KMS-11 (cell line): ENCODE measurements at regions not wholly inside any gene's neighbourhood (a gene's known extent, or its start where the extent isn't known, plus 50 kb on each side); places are given as distances from the start of the nearest gene placed in this dataset.

Experiments
- H2AFZ ChIP-seq: fragments of 200-600 bp; sonication (generic); 2 replicates; pipeline ENCODE4 v1.6.1; 2016; ENCODE audit warnings: antibody characterized with exemption, mixed run types, low read depth
- H3K27ac ChIP-seq: fragments of 200-600 bp; sonication (generic); 2 replicates; pipeline ENCODE4 v1.6.1; 2016; ENCODE audit warnings: mild to moderate bottlenecking, mixed run types
- H3K27me3 ChIP-seq: fragments of 200-600 bp; sonication (generic); 2 replicates; pipeline ENCODE4 v1.6.1; 2017; ENCODE audit warnings: mild to moderate bottlenecking, low read depth, mixed run types, moderate library complexity; ENCODE audit not compliant: insufficient read depth
- H3K36me3 ChIP-seq: fragments of 200-600 bp; sonication (generic); 2 replicates; pipeline ENCODE4 v1.6.1; 2017; ENCODE audit warnings: mild to moderate bottlenecking, mixed run types; ENCODE audit not compliant: insufficient read depth
- H3K4me1 ChIP-seq: fragments of 200-600 bp; sonication (generic); 2 replicates; pipeline ENCODE4 v1.6.1; 2016; ENCODE audit warnings: mild to moderate bottlenecking, low read depth, mixed run types; ENCODE audit not compliant: poor library complexity, severe bottlenecking
- H3K4me2 ChIP-seq: fragments of 200-600 bp; sonication (generic); 2 replicates; pipeline ENCODE4 v1.7.0; 2016; ENCODE audit warnings: mild to moderate bottlenecking, mixed run types
- H3K4me3 ChIP-seq: fragments of 200-600 bp; sonication (generic); IDR thresholded peaks from 2 replicates; pipeline ENCODE4 v1.6.1; 2017; ENCODE audit warnings: low read depth, low read length, mixed read lengths; ENCODE audit not compliant: insufficient read depth
- H3K79me2 ChIP-seq: fragments of 200-600 bp; sonication (generic); 2 replicates; pipeline ENCODE4 v1.6.1; 2016; ENCODE audit warnings: low read depth, mixed run types; ENCODE audit not compliant: insufficient read depth
- H3K9ac ChIP-seq: fragments of 200-600 bp; sonication (generic); 2 replicates; pipeline ENCODE4 v1.6.1; 2016; ENCODE audit warnings: mild to moderate bottlenecking, mixed run types
- H4K20me1 ChIP-seq: fragments of 200-600 bp; sonication (generic); 2 replicates; pipeline ENCODE4 v1.6.1; 2016; ENCODE audit warnings: mild to moderate bottlenecking, mixed run types; ENCODE audit not compliant: insufficient read depth
- TF ChIP-seq, protein P1 (sequence below): fragments of 200-600 bp; sonication (generic); conservative IDR thresholded peaks from 2 replicates; pipeline ENCODE4 v1.6.1; 2017; ENCODE audit warnings: low read depth, mild to moderate bottlenecking, antibody characterized with exemption, low read length, moderate library complexity, mixed read lengths

DNA sequence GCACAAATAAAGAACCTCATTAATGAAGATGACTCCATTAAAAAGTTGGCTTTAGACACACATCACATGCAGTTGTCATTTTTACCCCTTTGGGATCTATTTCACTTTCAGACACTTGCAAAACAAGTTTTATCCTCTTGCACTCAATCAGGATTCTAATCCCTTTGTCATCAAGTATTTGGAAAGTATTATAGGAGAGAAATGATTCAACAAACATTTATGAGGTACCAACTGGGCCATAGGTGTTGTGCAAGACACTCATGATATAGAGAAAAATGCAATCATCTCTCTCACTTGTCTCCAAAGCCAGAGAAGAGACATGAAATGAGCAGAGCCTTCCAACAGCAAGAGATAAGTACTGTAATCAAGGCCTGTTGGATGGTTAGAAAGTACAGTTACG is 327.7 kb downstream of the RMST start:
- TF ChIP-seq, protein P1, sequence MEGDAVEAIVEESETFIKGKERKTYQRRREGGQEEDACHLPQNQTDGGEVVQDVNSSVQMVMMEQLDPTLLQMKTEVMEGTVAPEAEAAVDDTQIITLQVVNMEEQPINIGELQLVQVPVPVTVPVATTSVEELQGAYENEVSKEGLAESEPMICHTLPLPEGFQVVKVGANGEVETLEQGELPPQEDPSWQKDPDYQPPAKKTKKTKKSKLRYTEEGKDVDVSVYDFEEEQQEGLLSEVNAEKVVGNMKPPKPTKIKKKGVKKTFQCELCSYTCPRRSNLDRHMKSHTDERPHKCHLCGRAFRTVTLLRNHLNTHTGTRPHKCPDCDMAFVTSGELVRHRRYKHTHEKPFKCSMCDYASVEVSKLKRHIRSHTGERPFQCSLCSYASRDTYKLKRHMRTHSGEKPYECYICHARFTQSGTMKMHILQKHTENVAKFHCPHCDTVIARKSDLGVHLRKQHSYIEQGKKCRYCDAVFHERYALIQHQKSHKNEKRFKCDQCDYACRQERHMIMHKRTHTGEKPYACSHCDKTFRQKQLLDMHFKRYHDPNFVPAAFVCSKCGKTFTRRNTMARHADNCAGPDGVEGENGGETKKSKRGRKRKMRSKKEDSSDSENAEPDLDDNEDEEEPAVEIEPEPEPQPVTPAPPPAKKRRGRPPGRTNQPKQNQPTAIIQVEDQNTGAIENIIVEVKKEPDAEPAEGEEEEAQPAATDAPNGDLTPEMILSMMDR, result no peak
- no peak overlapping the region for H3K4me3 ChIP-seq

GRCh38 chr12:97797473-97797872 is 334.9 kb downstream of the RMST start:
- H3K4me2 ChIP-seq, result no peak overlapping the region
- TF ChIP-seq, protein P1, result no peak
- H3K27me3 ChIP-seq, result no peaks in the 10 kb centered on the region
- no peak overlapping the region for H3K27ac ChIP-seq
- no peaks in the 10 kb centered on the region for H3K4me1 ChIP-seq
- H3K4me3 ChIP-seq, result no peak overlapping the region
- no peaks in the 10 kb centered on the region for H3K36me3 ChIP-seq
- H3K79me2 ChIP-seq, result no peaks in the 10 kb centered on the region
- H4K20me1 ChIP-seq, result no peaks in the 10 kb centered on the region
- no peak overlapping the region for H2AFZ ChIP-seq
- H3K9ac ChIP-seq, result no peak overlapping the region

More for the DNA sequence above, 327.7 kb downstream of the RMST start:
- H3K36me3 ChIP-seq, result no peaks in the 10 kb centered on the region
- no peaks in the 10 kb centered on the region for H3K4me1 ChIP-seq
- no peaks in the 10 kb centered on the region for H3K27me3 ChIP-seq
- H4K20me1 ChIP-seq, result no peaks in the 10 kb centered on the region
- H3K27ac ChIP-seq, result no peak overlapping the region
- no peak overlapping the region for H3K4me2 ChIP-seq
- H3K9ac ChIP-seq, result no peak overlapping the region
- H2AFZ ChIP-seq, result no peak overlapping the region
- no peaks in the 10 kb centered on the region for H3K79me2 ChIP-seq

DNA sequence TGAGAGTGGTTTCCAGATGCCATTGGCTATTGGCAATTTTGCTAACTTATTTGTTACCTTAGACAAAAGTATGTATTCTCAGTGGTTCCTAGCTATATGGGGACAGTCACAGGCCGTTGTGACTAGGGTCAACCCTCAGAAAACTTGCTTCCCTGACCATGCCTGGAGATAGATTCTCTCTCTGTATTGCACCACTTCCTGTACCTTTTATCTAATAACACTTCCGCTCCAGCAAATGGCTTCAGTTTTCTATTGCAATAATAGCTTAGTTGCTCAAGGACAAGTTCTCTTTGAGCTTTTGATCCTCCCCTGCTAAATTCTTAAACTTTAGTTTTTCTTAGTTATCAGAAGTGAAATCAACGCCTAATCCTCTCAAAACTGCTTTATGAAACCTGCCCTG is 338.0 kb downstream of the RMST start:
- Histone ChIP-seq H3K9ac (no peak overlapping the region), H2AFZ (no peak overlapping the region), H3K4me3 (no peak overlapping the region), H3K27me3 (no peaks in the 10 kb centered on the region), H3K4me1 (no peaks in the 10 kb centered on the region), H3K36me3 (no peaks in the 10 kb centered on the region), H3K27ac (no peak overlapping the region), H3K4me2 (no peak overlapping the region), H3K79me2 (no peaks in the 10 kb centered on the region), H4K20me1 (no peaks in the 10 kb centered on the region)
- TF ChIP-seq, protein P1, result no peak

GRCh38 chr12:97801471-97802059 is 339.0 kb downstream of the RMST start:
- no peak overlapping the region for H2AFZ ChIP-seq
- no peak overlapping the region for H3K9ac ChIP-seq
- no peak overlapping the region for H3K4me2 ChIP-seq
- no peaks in the 10 kb centered on the region for H3K4me1 ChIP-seq
- H3K36me3 ChIP-seq, result no peaks in the 10 kb centered on the region
- no peak overlapping the region for H3K4me3 ChIP-seq
- no peaks in the 10 kb centered on the region for H3K79me2 ChIP-seq
- H3K27me3 ChIP-seq, result no peaks in the 10 kb centered on the region
- TF ChIP-seq, protein P1, result no peak
- no peak overlapping the region for H3K27ac ChIP-seq
- H4K20me1 ChIP-seq, result no peaks in the 10 kb centered on the region
